ENCODE measurements at regions not wholly inside any gene's neighbourhood (a gene's known extent, or its start where the extent isn't known, plus 50 kb on each side); places are given as distances from the start of the nearest gene placed in this dataset.

- Histone ChIP-seq H3K36me3 (ENCODE audit: insufficient read depth, low read length) (no peaks in the 10 kb centered on the region), H3K4me2 (ENCODE audit: insufficient read depth, low read length) (no peak overlapping the region), H3K4me3 (ENCODE audit: low read depth in 1 of 2, low read length in 2 of 2) (no peak overlapping the region), H3K9me3 (ENCODE audit: insufficient read depth, low read length, severe bottlenecking) (no peaks in the 10 kb centered on the region), H4K20me1 (ENCODE audit: insufficient read depth, low read length) (no peaks in the 10 kb centered on the region), H3K4me1 (ENCODE audit: insufficient read depth, low read length) (peaks cover 14% of the 10 kb centered on the region), H3K9ac (ENCODE audit: low read depth, low read length) (no peak overlapping the region), H3K27me3 (ENCODE audit: insufficient read depth, low read length, poor library complexity) (no peaks in the 10 kb centered on the region), H3K79me2 (ENCODE audit: insufficient read depth, low read length) (no peaks in the 10 kb centered on the region), H2AFZ (ENCODE audit: low read depth, low read length) (no peak overlapping the region), H3K27ac (ENCODE audit: low read length) (no peak overlapping the region)
- no peak for DNase-seq
- no peak for ATAC-seq (ENCODE audit: insufficient read depth, low read depth)
- TF ChIP-seq CTCF (IDR thresholded peaks at IDR 0.05; ENCODE audit: borderline replicate concordance, extremely low read depth, low read length, poor library complexity, severe bottlenecking) = no peak
- TF ChIP-seq EZH2 (IDR thresholded peaks at IDR 0.05; ENCODE audit: borderline replicate concordance, low read depth, low read length, severe bottlenecking) = no peak
Measured at GRCh38 chr10:2933924-2934323, 133.4 kb upstream of the PFKP start.

- no peak overlapping the region for H3K27ac ChIP-seq (ENCODE audit: low read length)
- H3K4me1 ChIP-seq (ENCODE audit: insufficient read depth, low read length) = peaks cover 15% of the 10 kb centered on the region
- no peaks in the 10 kb centered on the region for H3K79me2 ChIP-seq (ENCODE audit: insufficient read depth, low read length)
- no peaks in the 10 kb centered on the region for H3K9me3 ChIP-seq (ENCODE audit: insufficient read depth, low read length, severe bottlenecking)
- H3K4me3 ChIP-seq (ENCODE audit: low read depth in 1 of 2, low read length in 2 of 2) = no peak overlapping the region
- no peaks in the 10 kb centered on the region for H3K36me3 ChIP-seq (ENCODE audit: insufficient read depth, low read length)
- H2AFZ ChIP-seq (ENCODE audit: low read depth, low read length) = no peak overlapping the region
- ATAC-seq (ENCODE audit: insufficient read depth, low read depth) = no peak
- no peaks in the 10 kb centered on the region for H3K27me3 ChIP-seq (ENCODE audit: insufficient read depth, low read length, poor library complexity)
- no peaks in the 10 kb centered on the region for H4K20me1 ChIP-seq (ENCODE audit: insufficient read depth, low read length)
- H3K9ac ChIP-seq (ENCODE audit: low read depth, low read length) = no peak overlapping the region
- no peak overlapping the region for H3K4me2 ChIP-seq (ENCODE audit: insufficient read depth, low read length)
- no peak for DNase-seq
- no peak for TF ChIP-seq CTCF (IDR thresholded peaks at IDR 0.05; ENCODE audit: borderline replicate concordance, extremely low read depth, low read length, poor library complexity, severe bottlenecking)
- TF ChIP-seq EZH2 (IDR thresholded peaks at IDR 0.05; ENCODE audit: borderline replicate concordance, low read depth, low read length, severe bottlenecking) = no peak
Measured at GRCh38 chr10:2933519-2933918, 133.8 kb upstream of the PFKP start.

GRCh38 chr10:2933071-2933470 is 134.3 kb upstream of the PFKP start:
- Histone ChIP-seq H2AFZ (ENCODE audit: low read depth, low read length) (no peak overlapping the region), H3K4me1 (ENCODE audit: insufficient read depth, low read length) (peaks cover 20% of the 10 kb centered on the region), H3K9ac (ENCODE audit: low read depth, low read length) (no peak overlapping the region), H3K4me3 (ENCODE audit: low read depth in 1 of 2, low read length in 2 of 2) (no peak overlapping the region), H3K9me3 (ENCODE audit: insufficient read depth, low read length, severe bottlenecking) (no peaks in the 10 kb centered on the region), H3K36me3 (ENCODE audit: insufficient read depth, low read length) (no peaks in the 10 kb centered on the region), H3K4me2 (ENCODE audit: insufficient read depth, low read length) (no peak overlapping the region), H3K27me3 (ENCODE audit: insufficient read depth, low read length, poor library complexity) (no peaks in the 10 kb centered on the region), H3K79me2 (ENCODE audit: insufficient read depth, low read length) (no peaks in the 10 kb centered on the region), H4K20me1 (ENCODE audit: insufficient read depth, low read length) (no peaks in the 10 kb centered on the region), H3K27ac (ENCODE audit: low read length) (no peak overlapping the region)
- DNase-seq (no peak), ATAC-seq (ENCODE audit: insufficient read depth, low read depth) (no peak)
- no peak for TF ChIP-seq CTCF (IDR thresholded peaks at IDR 0.05; ENCODE audit: borderline replicate concordance, extremely low read depth, low read length, poor library complexity, severe bottlenecking)
- TF ChIP-seq EZH2 (IDR thresholded peaks at IDR 0.05; ENCODE audit: borderline replicate concordance, low read depth, low read length, severe bottlenecking) = no peak

All from DND-41 (cell line).